Astrocyte of the hippocampus (primary cell): ENCODE measurements at regions not wholly inside any gene's neighbourhood (a gene's known extent, or its start where the extent isn't known, plus 50 kb on each side); places are given as distances from the start of the nearest gene placed in this dataset.

Experiments
- DNase-seq: peaks from one replicate; pipeline ENCODE4 v3.0.0; 2011; ENCODE audit warnings: low read depth, low spot score

DNA sequence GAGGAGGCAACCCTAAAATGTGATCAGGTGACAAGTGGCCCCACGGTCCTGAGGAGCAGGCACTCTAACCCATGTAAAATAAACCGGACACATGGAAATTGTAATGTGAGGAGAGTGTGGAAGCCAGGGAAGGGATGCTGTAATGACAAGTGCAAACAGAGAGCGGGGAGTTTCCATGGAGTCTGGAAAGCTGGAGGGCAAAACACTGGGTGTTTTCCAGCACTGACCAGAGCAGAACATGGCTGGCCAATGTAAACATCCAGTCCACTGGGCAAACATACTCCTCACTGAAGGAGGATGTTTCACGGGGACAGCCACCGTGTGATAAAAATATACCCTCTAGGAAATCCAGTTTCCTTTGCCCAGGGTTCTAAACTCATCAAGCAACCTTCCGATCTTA, 219.0 kb upstream of the JARID2 start:
- DNase-seq, result peak; percentile 74

DNA sequence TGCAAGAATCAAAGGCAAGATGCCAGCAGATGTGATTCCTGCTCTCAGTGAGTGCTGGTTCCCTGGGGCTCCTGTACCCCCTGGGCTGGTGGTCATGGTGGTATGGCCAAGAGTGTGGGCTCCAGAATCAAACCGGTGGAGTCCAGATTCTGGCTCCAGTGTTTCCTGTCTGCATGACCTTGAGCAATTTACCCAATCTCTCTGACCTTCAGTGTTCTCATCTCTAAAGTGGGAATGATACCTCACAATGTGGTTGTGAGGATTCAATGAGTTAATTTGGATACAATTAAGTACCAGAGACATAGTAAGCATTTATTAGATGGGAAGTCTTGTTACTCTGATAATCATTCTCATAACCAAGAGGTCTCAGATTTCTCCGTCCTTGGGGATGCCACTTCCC, 218.4 kb upstream of the JARID2 start:
- no peak for DNase-seq

DNA sequence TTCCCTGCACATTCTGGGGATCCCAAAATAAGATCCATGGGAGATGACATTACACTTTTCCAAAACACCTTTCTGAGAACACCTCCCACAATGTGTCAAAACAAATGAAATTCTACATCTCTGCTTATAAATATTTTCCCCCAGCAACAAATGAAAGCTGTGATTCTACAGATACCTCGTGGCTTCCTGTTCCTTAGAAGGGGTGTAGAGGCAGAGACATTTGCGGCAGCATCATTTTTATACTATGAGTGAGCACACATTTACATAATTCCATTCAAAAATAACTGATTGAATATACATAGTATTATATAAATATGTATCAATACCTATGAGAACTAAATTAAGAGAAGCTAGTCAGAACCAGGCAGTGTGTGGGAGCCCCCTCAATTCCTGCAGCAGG, 213.9 kb upstream of the JARID2 start:
- no peak for DNase-seq

DNA sequence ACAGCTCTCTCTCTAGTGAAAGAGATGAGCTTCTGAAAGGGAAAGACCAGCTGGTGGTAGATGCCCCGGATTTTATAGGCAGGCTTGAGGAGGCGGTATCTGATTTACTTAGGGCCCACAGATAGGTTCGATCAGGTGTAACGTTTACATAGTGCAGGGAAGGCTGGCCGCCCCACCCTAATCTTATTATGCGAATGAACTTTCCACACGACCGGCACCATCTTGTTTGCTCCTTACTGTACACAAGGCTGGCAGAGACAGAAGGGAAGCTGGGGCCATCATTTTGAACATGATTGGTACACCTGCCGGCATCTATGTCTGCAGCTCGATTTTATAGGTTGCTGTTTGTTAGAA, 212.0 kb upstream of the JARID2 start:
- DNase-seq, result no peak

DNA sequence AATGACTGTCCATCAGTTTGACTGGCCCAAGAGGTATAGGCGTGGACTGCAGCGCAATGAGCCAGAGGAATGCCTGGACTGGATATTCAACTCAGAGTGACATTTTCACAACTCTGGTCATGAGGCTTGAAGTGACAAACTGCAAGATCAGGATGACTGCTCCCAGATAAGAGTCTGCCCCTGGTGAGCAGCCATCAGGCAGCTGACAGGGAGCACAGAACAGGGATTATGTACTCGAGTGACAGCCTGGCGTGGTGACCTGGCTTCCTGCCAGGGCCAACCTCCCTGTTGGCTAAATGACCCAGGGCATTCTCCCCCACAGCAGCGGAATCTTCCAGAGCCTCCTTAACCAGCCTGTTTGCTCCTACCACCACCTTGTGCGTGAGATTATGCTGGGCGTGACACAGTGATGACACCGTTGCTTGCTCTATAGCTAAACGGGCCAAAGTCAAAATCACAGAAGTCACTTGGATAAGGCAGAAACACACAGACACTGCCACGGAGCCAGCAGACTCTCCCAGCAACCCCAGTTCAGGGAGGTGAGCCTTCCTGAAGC, 209.1 kb upstream of the JARID2 start:
- peak; percentile 11 for DNase-seq

DNA sequence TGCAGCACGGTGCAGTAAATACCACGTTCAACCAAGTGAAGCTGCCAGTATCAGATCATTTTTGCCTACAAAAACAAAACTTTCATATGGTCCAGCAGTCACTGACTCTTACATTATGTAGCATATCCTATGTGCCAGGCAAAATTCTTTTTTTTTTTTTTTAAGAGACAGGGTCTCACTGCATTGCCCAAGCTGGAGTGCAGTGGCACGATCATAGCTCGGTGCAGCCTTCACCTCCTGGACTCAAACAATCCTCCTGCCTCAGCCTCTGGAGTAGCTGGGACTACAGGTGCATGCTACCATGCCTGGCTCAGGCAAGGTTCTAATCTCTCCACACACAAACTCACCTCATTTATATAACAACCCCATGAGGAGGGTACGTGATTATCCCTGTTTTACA, 208.6 kb upstream of the JARID2 start:
- no peak for DNase-seq

DNA sequence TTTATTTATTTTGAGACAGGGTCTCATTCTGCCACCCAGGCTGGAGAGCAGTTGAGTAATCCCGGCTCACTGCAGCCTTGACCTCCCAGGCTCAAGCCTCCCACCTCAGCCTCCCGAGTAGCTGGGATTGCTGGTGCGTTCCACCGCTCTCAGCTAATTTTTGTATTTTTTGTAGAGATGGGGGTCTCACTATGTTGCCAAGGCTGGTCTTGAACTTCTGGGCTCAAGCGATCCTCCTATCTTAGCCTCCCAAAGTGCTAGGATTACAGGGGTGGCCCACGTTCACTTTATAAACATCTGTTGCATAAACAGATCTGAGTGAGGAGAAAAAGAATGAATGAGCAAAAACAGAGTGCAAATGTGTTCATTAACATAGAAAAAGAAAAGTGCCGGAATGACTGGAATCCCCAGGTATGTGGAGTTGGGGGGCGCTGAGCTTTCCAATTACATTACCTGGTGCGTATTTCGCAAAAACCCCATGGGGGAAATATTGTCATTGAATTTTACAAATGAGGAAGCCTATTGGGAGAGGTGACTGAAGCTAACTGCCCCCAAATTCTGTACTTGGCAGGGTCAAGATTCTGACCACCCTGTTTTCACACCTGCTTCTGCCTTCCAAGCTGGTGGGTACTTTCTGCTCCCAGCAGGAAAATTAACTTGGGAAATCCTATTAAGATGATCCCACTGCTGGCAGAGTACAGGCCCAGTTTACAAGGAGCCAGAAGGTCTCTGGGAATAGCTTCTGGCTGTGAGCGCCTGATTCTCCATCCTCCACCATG, 207.7 kb upstream of the JARID2 start:
- no peak for DNase-seq

DNA sequence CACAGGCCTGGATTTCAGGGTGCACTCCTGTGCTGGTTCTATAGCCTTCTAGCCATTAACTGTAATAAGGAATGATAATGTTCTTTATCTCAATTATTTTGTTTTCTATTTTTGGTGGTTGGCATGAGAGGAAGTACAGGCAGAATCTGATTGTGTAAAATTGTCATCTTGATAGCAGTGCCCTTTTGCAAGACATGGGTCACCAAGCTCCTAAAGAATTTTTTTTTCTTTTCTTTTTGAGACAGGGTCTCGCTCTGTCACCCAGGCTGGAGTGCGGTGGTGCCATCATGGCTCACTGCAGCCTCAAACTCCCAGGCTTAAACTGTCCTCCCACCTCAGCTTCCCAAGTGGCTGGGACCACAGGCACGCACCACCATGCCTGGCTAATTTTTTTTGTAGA, 206.7 kb upstream of the JARID2 start:
- DNase-seq, result no peak

DNA sequence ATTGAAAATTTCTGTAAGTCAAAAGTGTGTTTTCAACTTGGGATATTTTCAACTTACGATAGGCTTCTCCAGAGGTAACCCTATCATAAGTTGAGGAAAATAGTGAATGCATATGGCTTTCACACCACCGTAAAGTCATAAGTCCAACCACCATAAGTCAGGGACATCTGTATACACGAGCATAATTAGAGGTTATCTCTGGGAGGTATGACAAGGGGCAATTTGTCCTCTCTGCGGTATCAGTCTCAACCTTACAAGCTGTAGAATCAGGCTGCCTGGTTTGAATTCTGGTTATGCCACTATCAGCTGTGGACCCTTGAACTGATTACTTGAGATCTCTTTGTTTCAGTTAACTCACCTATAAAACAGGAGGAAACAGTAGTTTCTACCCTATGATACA, 202.9 kb upstream of the JARID2 start:
- no peak for DNase-seq

DNA sequence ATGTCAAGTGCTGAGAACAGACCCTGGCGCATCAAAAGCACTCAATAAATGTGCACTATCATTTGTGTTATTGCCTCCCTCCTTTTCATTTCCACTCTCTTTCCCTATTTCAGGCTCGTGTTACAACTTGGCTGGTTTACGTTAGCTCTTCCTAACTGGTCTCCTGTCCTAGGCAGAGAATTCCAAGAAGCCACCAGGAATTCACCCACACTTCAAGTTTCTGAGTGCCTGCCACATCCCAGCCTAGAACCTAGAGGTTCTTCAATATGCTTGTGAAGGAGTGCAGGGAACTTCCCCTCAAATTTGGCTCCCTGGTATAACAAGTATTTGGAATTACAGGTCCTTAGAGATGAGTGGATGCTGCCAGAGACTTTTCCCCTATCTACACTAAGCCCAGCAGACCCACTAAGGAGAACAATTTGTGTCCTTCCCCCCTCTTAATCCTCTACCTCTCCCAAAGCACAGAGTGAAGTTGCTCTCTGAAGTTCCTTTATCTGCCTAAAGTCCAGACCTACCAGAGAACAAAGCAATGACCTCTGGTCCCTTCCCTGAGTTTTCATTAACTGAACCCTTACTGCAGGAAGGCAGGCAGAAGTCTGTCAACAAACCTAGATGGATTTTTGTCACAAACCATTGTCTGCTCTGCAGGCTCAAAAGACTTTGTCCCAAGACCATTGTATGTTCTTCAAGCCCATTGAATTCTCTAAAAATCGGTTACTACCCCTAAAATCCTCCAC, 201.6 kb upstream of the JARID2 start:
- no peak for DNase-seq

DNA sequence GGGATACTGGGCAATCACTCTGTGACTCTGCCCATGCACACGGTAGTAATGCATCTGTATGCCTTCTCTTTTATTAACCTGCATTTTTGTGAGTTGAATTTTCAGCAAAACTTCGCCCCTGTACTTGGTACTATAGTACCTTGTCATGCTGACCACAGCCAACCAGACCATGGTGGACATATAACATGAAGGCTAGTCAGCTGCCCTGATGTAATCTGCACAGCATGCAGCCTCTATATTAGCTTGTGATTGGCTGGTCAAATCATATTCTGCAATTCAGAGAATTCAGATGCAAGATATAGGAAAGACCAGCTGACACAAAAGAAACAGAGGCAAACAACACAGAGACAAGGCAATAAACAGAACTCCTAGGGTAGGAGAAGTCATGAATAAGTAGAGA, 200.9 kb upstream of the JARID2 start:
- no peak for DNase-seq

DNA sequence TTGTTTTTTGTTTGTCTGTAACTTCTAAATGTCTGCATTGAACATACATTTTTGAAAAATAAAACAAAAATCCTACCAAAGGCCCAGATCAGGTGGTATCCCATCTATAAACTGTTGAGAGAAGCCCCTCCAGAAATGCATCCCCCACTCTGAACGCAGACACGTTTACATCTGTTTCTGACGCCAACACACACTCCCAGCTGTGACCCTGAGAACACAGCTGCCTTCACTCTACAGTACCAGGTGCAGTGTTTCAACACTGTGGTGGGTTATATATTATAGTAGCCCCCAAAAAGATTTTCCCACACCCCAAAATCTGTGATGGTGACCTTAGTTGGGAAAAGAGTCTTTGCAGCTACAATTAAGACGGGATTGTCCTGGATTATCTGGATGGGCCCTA, 199.1 kb upstream of the JARID2 start:
- DNase-seq, result no peak

DNA sequence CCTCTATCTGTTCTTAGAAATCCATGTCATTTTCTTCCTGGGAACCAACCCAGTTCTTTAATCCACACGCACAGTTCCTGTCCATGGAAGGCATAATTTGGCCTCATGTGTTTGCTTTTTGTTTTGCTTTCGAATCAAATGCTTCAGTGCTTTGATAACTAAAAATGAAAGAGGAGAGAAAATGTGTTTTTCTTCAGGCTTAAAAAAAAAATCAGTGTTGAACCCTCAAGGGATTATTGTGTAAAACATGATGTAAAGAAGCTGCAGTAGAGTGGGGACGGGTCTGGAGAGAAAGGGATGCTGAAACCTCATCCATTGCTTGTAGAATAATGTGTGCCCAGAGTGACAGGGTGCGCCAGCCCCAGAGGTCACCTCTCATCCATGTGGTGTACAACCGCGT, 197.5 kb upstream of the JARID2 start:
- no peak for DNase-seq

DNA sequence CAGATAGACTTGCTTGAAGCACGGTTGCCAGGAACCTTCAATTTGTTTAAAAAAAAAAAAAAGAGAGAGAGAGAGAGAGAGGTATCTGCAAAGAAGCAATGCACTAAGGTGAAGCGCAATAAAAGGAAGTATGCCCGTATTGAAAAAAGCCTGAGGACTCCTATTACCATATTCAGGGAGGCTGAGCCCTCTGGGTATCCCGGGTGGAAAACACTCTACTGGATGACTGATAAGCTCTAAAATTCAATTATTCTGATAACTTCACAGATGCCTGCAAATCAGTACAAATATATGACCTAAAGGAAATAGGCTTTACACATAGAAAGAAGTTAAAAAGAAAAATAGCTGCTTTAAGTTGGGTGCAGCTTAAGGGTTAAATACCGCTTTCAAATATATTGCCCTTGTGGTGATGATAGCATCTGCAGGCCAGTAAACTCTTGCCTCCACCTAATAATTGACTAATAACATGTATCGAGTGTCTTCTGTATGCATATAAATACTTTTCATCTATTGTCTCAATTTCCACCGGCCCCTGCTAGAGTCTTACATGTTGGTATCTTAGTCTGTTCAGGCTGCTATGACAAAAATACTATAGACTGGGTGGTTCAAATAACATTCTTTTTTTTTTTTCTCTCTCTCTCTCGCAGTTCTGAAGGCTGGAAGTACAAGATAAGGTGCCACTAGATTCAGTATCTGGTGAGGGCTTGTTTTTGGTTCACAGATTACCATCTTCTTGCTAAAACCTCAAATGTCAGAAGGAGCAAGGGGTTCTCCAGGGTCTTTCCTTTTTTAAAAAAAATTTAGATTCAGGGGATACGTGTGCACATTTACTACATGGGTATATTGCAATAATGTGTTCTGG, 187.4 kb upstream of the JARID2 start:
- DNase-seq, result no peak

DNA sequence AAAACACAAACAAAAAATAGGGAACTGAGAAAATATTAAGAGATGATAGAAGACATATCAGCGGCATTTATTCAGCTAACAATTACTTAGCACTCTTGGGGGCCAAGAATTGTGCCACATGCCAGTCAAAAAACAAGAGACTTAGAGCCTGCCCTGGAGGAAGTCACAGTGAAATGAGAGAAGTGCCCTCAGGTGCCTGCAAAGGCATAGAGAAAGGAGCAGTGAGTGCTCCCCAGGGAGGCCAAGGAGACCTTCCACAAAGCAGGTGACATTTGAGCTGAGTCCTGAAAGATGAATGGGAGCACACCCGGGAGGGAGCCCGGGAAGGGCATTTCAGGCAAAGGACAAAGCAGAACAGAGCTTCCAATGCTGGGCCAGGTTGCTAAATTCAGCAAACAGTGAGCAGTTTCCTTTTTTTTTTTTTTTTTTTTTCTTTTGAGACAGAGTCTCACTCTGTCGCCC, 184.7 kb upstream of the JARID2 start:
- DNase-seq, result no peak

DNA sequence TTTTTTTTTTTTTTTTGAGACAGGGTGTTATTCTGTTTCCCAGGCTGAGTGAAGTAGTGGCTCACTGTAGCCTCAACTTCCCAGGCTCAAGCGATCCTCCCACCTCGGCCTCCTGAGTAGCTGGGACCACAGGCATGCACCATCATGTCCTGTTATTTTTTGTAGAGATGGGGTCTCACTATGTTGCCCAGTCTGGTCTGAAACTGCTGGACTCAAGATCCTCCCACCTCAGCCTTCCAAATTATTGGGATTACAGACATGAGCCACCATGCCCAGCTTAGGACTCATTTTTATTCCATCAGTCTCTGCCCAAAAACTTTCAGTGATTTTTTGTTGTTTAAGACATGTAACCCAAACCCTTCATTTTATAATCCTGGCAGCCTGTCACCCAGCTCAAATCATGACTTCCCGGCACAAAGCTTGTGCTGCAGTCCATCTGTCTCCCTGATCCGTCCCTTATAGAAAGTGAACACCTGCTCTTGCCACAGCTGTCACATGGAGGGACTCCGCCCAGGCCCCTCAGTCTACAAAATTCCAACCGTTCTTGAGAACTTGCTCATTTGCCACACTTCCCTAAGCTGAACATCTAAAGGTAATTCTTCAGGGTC, 183.9 kb upstream of the JARID2 start:
- DNase-seq, result no peak

DNA sequence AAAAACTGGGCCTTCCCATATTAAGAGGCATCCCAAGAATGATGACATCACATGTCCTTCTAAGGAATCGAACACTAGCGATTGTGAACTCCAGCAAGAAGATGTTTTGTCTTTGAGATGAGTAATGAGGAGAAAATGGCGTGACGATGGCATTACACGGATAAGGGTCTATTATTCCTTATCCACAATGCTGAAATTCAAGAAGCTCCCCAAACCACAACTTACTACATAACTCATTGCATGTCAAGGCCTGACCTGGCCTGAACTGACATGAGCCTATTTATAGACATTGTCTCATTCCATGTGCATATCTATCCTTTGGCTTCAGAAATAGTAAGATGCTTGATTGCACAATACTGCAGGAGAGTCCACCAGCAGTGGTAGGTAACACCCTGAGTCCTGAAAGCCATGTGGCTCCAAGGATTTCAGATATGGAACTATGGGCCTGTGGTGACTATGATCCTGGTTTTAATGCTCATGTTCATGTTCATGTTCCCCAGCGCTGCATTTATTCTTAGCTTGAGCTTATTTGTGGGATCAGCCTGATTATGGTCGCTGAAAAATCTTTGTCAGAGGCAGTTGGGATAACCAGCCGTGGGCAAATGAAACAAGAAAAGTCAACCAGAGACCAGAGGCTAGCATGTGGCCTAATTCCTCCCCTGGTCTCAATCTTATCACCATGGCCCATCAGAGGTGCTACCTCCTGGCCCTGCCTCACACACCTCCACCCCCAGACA, 183.2 kb upstream of the JARID2 start:
- DNase-seq, result peak; percentile 79

DNA sequence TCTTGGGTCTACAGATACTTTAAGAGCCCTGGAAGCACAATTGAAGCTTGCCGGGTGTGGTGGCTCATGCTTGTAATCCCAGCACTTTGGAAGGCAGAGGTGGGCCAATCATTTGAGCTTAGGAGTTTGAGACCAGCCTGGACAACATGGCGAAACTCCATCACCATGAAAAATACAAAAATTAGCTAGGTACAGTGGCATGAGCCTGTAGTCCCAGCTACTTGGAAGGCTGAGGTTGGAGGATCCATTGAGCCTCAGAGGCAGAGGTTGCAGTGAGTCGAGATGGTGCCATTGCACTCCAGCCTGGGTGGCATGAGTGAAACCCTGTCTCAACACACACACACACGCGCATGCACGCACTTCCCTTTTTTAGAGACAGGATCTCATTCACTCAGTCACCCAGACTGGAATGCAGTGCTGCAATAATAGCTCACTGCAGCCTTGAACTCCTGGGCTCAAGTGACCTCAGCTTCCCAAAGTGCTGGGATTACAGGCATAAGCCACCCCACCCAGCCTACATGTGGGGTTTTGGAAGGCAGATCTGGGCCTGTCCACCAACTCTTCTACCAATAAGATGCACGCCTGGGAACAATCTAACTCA, 182.5 kb upstream of the JARID2 start:
- DNase-seq, result no peak

DNA sequence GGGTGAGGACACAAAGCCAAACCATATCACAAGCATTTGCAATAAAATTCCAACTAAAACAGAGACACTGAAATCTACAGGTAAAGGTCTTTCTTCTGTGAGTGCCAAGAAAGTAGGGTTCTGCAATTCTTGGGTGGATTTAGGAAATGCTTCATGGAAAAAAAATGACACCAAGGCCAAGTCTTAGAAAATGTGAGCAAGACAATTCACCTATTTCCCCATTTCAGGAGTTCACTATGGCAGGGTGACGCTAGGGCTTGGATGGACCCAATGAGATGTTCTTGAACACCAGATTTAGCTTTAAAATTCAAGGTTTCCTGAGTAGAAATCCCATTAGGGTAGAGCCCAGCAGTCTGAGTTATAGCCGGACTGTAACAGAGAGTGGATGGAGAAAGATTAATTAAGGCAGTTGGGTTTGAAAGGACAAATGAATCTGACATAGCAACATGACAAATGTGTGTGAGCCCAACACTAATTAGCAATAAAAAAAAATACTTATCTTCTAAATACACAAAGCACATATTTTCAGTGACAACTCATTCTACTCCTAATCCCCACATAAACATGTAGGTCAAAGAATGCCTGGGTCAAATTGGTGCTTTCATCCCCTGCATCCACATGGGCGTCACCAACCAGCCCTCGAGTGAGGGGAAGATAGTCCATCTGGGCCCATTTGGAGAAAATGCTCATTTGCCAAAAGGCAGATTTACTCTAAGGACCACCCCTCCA, 180.4 kb upstream of the JARID2 start:
- DNase-seq, result no peak
